ENCODE measurements at regions not wholly inside any gene's neighbourhood (a gene's known extent, or its start where the extent isn't known, plus 50 kb on each side); places are given as distances from the start of the nearest gene placed in this dataset.

- TF ChIP-seq CTCF (conservative IDR thresholded peaks at IDR 0.05; ENCODE audit: low read length) (no peak), EZH2phosphoT487 (IDR thresholded peaks at IDR 0.05; ENCODE audit: borderline replicate concordance) (no peak)
Measured at GRCh38 chr10:123506455-123506854, 159.7 kb upstream of the GPR26 start.
